ENCODE measurements at regions not wholly inside any gene's neighbourhood (a gene's known extent, or its start where the extent isn't known, plus 50 kb on each side); places are given as distances from the start of the nearest gene placed in this dataset.
"Not testable (repeated sequence)": the region's sequence is repeated elsewhere in the genome, so short reads cannot be mapped to it uniquely, and the experiment has no call there.

GRCh38 chr1:187943606-187944403 is 1115.1 kb downstream of the PLA2G4A start:
- intact Hi-C loops (cut with DNase I) = no loop called here
- H3K36me3 ChIP-seq = no peaks in the 10 kb centered on the region
- no peak for TF ChIP-seq CTCF (IDR thresholded peaks at IDR 0.05)
- no peak for TF ChIP-seq POLR2A (IDR thresholded peaks at IDR 0.05)
- 47 to 77% methylated on average over 2 of the region's 2 CpGs for WGBS, 2 donors
- no peak overlapping the region for H3K4me3 ChIP-seq
- no peak overlapping the region for H3K27ac ChIP-seq
- DNase-seq = no peak
- H3K4me1 ChIP-seq = no peaks in the 10 kb centered on the region
- peaks cover 0 to 7% (median 0%) of the 10 kb centered on the region in 3 donors for H3K9me3 ChIP-seq
- H3K27me3 ChIP-seq = no peaks in the 10 kb centered on the region

- 58 to 68% methylated on average over 3 of the region's 3 CpGs for WGBS, 2 donors
- DNase-seq; H3K4me3 ChIP-seq; H3K27me3 ChIP-seq; H3K27ac ChIP-seq; H3K9me3 ChIP-seq; intact Hi-C loops (cut with DNase I); H3K4me1 ChIP-seq; H3K36me3 ChIP-seq: not testable (repeated sequence)
Measured at GRCh38 chr1:187946661-187947060, 1117.9 kb downstream of the PLA2G4A start.

GRCh38 chr1:187947359-187947758 is 1118.6 kb downstream of the PLA2G4A start:
- Histone ChIP-seq H3K4me1 (no peaks in the 10 kb centered on the region), H3K27me3 (no peaks in the 10 kb centered on the region), H3K36me3 (no peaks in the 10 kb centered on the region), H3K9me3 (peaks cover 0 to 7% (median under 1%) of the 10 kb centered on the region in 3 donors), H3K4me3 (no peak overlapping the region), H3K27ac (no peak overlapping the region)
- no peak for DNase-seq
- intact Hi-C loops (cut with DNase I) = no loop called here
- TF ChIP-seq POLR2A (IDR thresholded peaks at IDR 0.05) = no peak
- TF ChIP-seq CTCF (IDR thresholded peaks at IDR 0.05) = no peak

- Histone ChIP-seq H3K27me3 (no peaks in the 10 kb centered on the region), H3K36me3 (no peaks in the 10 kb centered on the region), H3K9me3 (peaks cover 0 to 7% (median 3%) of the 10 kb centered on the region in 3 donors), H3K4me3 (no peak overlapping the region), H3K4me1 (no peaks in the 10 kb centered on the region), H3K27ac (no peak overlapping the region)
- TF ChIP-seq POLR2A (IDR thresholded peaks at IDR 0.05) (no peak), CTCF (IDR thresholded peaks at IDR 0.05) (no peak)
- DNase-seq = no peak
- intact Hi-C loops (cut with DNase I) = no loop called here
- WGBS, 2 donors = 56 to 70% methylated on average over 1 of the region's 1 CpG
Measured at GRCh38 chr1:187948170-187948794, 1119.5 kb downstream of the PLA2G4A start.

GRCh38 chr1:187949567-187949966 is 1120.8 kb downstream of the PLA2G4A start:
- H3K4me3 ChIP-seq = no peak overlapping the region
- DNase-seq = no peak
- 83 to 93% methylated on average over 1 of the region's 1 CpG for WGBS, 2 donors
- no peaks in the 10 kb centered on the region for H3K36me3 ChIP-seq
- H3K27me3 ChIP-seq = no peaks in the 10 kb centered on the region
- intact Hi-C loops (cut with DNase I) = no loop called here
- no peak for TF ChIP-seq POLR2A (IDR thresholded peaks at IDR 0.05)
- no peak for TF ChIP-seq CTCF (IDR thresholded peaks at IDR 0.05)
- H3K4me1 ChIP-seq = no peaks in the 10 kb centered on the region
- no peak overlapping the region for H3K27ac ChIP-seq
- H3K9me3 ChIP-seq = peaks cover 0 to 7% (median 3%) of the 10 kb centered on the region in 3 donors

Measured in esophagus squamous epithelium (tissue), 5 donors.